Left lung (tissue), 4 donors: ENCODE measurements at regions not wholly inside any gene's neighbourhood (a gene's known extent, or its start where the extent isn't known, plus 50 kb on each side); places are given as distances from the start of the nearest gene placed in this dataset.
A peak's percentile ranks its signal among the peaks of the same experiment; 100 is the strongest.

Source experiments
- ATAC-seq: fragments of 200-7000 bp; cut with Tn5 transposase; one replicate; pipeline ENCODE4 v1.9.1; 2020; ENCODE audit warnings: moderate library complexity
- DNase-seq, 4 donors: peaks; one replicate each; pipeline ENCODE4 v3.0.0-alpha.2; 2013 to 2020
- H3K27ac ChIP-seq, 2 donors: fragments of 200-600 bp; sonication (generic) in 1 of 2; one replicate each; pipeline versions ENCODE4 v1.5.0 to v1.8.0; 2020 to 2021
- H3K27me3 ChIP-seq, 2 donors: fragments of 200-600 bp; sonication (generic) in 1 of 2; one replicate each; pipeline versions ENCODE4 v1.5.0 to v1.8.0; 2020 to 2021
- H3K36me3 ChIP-seq, 2 donors: fragments of 200-600 bp; sonication (generic) in 1 of 2; one replicate each; pipeline versions ENCODE4 v1.5.0 to v1.8.0; 2020 to 2021
- H3K4me1 ChIP-seq, 2 donors: fragments of 200-600 bp; one replicate each; pipeline ENCODE4 v1.8.0; 2021
- H3K4me3 ChIP-seq, 2 donors: fragments of 200-600 bp; sonication (generic) in 1 of 2; one replicate each; pipeline versions ENCODE4 v1.5.0 to v1.8.0; 2020 to 2021; ENCODE audit warnings: mild to moderate bottlenecking in 1 of 2
- H3K9me3 ChIP-seq, 2 donors: fragments of 200-600 bp; sonication (generic) in 1 of 2; one replicate each; pipeline versions ENCODE4 v1.5.0 to v1.8.0; 2020 to 2021
- CTCF ChIP-seq, 2 donors: fragments of 200-600 bp; sonication (generic) in 1 of 2; IDR thresholded peaks; one replicate each; pipeline versions ENCODE4 v1.5.0 to v1.8.0; 2021; ENCODE audit warnings: antibody characterized with exemption in 2 of 2
- intact Hi-C, 2 donors: fragments of 100-400 bp; cut with DNase I; formaldehyde crosslinking; loops; one replicate each; pipeline versions ENCODE4 v1.11.2 to v1.14.2; 2022
- donor health status: DM: no; HTN: yes; CAD: no.
- donor health status: DM: no; HTN: no; CAD: no.

GRCh38 chr2:217749008-217749407 lies 253.8 kb downstream of the TNS1 start:
- no peaks in the 10 kb centered on the region for H3K9me3 ChIP-seq
- no peaks in the 10 kb centered on the region for H3K27me3 ChIP-seq
- intact Hi-C loops, result no loop called here
- DNase-seq, result no peak
- no peak for TF ChIP-seq CTCF (IDR thresholded peaks at IDR 0.05)
- no peak overlapping the region for H3K27ac ChIP-seq
- no peak overlapping the region for H3K4me3 ChIP-seq
- ATAC-seq, result no peak
- no peaks in the 10 kb centered on the region for H3K4me1 ChIP-seq
- no peaks in the 10 kb centered on the region for H3K36me3 ChIP-seq

- Histone ChIP-seq H3K36me3 (no peaks in the 10 kb centered on the region), H3K4me1 (no peaks in the 10 kb centered on the region), H3K9me3 (no peaks in the 10 kb centered on the region), H3K27me3 (no peaks in the 10 kb centered on the region), H3K4me3 (no peak overlapping the region), H3K27ac (no peak overlapping the region)
- no peak for DNase-seq
- TF ChIP-seq CTCF (IDR thresholded peaks at IDR 0.05), result no peak
- no peak for ATAC-seq
- intact Hi-C loops, result no loop called here
Observed at GRCh38 chr2:217746808-217747207, 256.0 kb downstream of the TNS1 start.

- no peaks in the 10 kb centered on the region for H3K9me3 ChIP-seq
- H3K36me3 ChIP-seq, result no peaks in the 10 kb centered on the region
- intact Hi-C loops, result no loop called here
- H3K27ac ChIP-seq, result no peak overlapping the region
- no peaks in the 10 kb centered on the region for H3K4me1 ChIP-seq
- DNase-seq, result peak in 1 of 4 donors; percentile 39
- ATAC-seq, result no peak
- H3K27me3 ChIP-seq, result no peaks in the 10 kb centered on the region
- H3K4me3 ChIP-seq, result no peak overlapping the region
- no peak for TF ChIP-seq CTCF (IDR thresholded peaks at IDR 0.05)
Observed at GRCh38 chr2:217743966-217744761, 258.6 kb downstream of the TNS1 start.

GRCh38 chr2:217743407-217743806 lies 259.4 kb downstream of the TNS1 start:
- TF ChIP-seq CTCF (IDR thresholded peaks at IDR 0.05), result no peak
- DNase-seq, result no peak
- no peaks in the 10 kb centered on the region for H3K36me3 ChIP-seq

GRCh38 chr2:217742841-217743240 lies 260.0 kb downstream of the TNS1 start:
- Histone ChIP-seq H3K9me3 (no peaks in the 10 kb centered on the region), H3K27ac (no peak overlapping the region), H3K4me3 (no peak overlapping the region), H3K36me3 (no peaks in the 10 kb centered on the region), H3K27me3 (no peaks in the 10 kb centered on the region), H3K4me1 (no peaks in the 10 kb centered on the region)
- ATAC-seq (no peak), DNase-seq (no peak)
- no peak for TF ChIP-seq CTCF (IDR thresholded peaks at IDR 0.05)
- intact Hi-C loops, result no loop called here

More at GRCh38 chr2:217743407-217743806, 259.4 kb downstream of the TNS1 start:
- no peak for ATAC-seq
- no peak overlapping the region for H3K27ac ChIP-seq
- no peaks in the 10 kb centered on the region for H3K27me3 ChIP-seq
- H3K9me3 ChIP-seq, result no peaks in the 10 kb centered on the region
- no peak overlapping the region for H3K4me3 ChIP-seq
- intact Hi-C loops, result no loop called here
- no peaks in the 10 kb centered on the region for H3K4me1 ChIP-seq
